Vagina (tissue), 2 donors: ENCODE measurements at regions not wholly inside any gene's neighbourhood (a gene's known extent, or its start where the extent isn't known, plus 50 kb on each side); places are given as distances from the start of the nearest gene placed in this dataset.
"Not testable (repeated sequence)": the region's sequence is repeated elsewhere in the genome, so short reads cannot be mapped to it uniquely, and the experiment has no call there.

Source experiments
- CTCF ChIP-seq, 3 experiments: fragments of 450-650 bp in 2 of 3; fragments of 200-600 bp in 1 of 3; sonication (generic) in 1 of 3; IDR thresholded peaks; one replicate each; pipeline ENCODE4 v1.5.1; 2017 to 2019; ENCODE audit warnings: antibody characterized with exemption in 3 of 3, mild to moderate bottlenecking in 2 of 3, moderate library complexity in 2 of 3
- POLR2AphosphoS5 ChIP-seq, 2 donors: sonication (generic); formaldehyde crosslinking; IDR thresholded peaks; one replicate each; pipeline ENCODE4 v1.9.0; 2017; ENCODE audit warnings: antibody characterized with exemption in 2 of 2, mild to moderate bottlenecking in 2 of 2, low read depth in 1 of 2; ENCODE audit not compliant: insufficient read depth in 1 of 2

- not testable (repeated sequence) for TF ChIP-seq CTCF (IDR thresholded peaks at IDR 0.05); POLR2AphosphoS5 (IDR thresholded peaks at IDR 0.05; ENCODE audit: insufficient read depth in 1 of 2, low read depth in 1 of 2)
These were observed 318.4 kb downstream of the COL11A1 start for GRCh38 chr1:102789951-102790350.
